ENCODE measurements at regions not wholly inside any gene's neighbourhood (a gene's known extent, or its start where the extent isn't known, plus 50 kb on each side); places are given as distances from the start of the nearest gene placed in this dataset.

DNA sequence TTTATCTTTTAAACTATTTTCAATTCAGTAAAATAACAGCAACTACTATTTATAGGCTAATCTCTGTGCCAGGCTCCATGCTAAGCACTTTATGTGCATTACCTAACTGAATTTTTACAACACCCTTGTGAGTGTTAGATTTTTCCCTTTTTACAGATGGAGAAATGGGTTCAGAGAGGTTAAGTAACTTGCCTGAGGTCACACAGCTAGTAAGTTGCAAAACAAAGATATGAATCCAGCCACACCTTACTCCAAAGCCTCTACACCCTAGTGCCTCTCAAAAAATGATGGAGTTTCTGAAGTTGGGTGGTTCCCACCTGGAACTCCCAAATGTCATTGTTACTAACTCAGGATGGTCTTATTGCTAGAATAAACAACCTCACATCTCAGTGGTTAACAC lies 60.8 kb downstream of the RHOB start:
- TF ChIP-seq, protein P1, sequence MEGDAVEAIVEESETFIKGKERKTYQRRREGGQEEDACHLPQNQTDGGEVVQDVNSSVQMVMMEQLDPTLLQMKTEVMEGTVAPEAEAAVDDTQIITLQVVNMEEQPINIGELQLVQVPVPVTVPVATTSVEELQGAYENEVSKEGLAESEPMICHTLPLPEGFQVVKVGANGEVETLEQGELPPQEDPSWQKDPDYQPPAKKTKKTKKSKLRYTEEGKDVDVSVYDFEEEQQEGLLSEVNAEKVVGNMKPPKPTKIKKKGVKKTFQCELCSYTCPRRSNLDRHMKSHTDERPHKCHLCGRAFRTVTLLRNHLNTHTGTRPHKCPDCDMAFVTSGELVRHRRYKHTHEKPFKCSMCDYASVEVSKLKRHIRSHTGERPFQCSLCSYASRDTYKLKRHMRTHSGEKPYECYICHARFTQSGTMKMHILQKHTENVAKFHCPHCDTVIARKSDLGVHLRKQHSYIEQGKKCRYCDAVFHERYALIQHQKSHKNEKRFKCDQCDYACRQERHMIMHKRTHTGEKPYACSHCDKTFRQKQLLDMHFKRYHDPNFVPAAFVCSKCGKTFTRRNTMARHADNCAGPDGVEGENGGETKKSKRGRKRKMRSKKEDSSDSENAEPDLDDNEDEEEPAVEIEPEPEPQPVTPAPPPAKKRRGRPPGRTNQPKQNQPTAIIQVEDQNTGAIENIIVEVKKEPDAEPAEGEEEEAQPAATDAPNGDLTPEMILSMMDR (IDR thresholded peaks at IDR 0.05; ENCODE audit: insufficient read depth, low read depth, low read length), result no peak
- Histone ChIP-seq H3K36me3 (ENCODE audit: control insufficient read depth, insufficient read depth, low read length) (no peaks in the 10 kb centered on the region), H3K4me3 (ENCODE audit: low read depth, low read length) (no peak overlapping the region), H3K27me3 (ENCODE audit: control insufficient read depth, insufficient read depth, low read length) (no peaks in the 10 kb centered on the region)
- ChIA-PET POLR2A (interaction anchor here (0.6 kb wide), 1 partner anchor 64 kb away, joined by 3 read pairs; no protein-coding TSS in a partner anchor), CTCF (interaction anchor here (0.8 kb wide), 1 partner anchor 142 kb away, joined by 3 read pairs; no protein-coding TSS in a partner anchor)
- DNase-seq (ENCODE audit: low read depth), result no peak

DNA sequence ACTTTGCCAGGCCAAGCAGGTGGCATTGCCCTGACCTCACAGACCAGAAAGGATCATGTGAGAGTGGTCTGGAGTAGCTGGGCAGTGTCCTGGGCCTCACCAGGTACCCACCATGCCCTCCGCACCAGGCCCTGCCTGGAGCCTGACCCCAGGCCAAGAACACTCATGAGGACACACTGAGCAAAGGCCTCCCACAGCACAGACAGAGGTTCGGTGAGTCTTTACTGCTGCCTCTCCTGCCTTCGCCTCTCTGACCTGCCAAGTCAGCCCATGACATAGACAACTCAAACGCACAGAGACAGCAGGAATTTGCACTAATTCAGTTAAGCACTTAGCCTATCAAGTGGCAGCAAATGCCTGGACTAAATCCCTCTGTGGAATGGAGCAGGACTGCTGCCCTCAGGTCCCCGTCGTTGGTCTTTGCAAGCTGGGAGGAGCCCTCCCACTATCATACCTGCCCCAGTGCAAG lies 62.5 kb downstream of the RHOB start:
- TF ChIP-seq, protein P1 (IDR thresholded peaks at IDR 0.05; ENCODE audit: insufficient read depth, low read depth, low read length), result no peak
- POLR2A ChIA-PET, result interaction anchor here (0.6 kb wide), 1 partner anchor 27 kb away, joined by 3 read pairs; no protein-coding TSS in a partner anchor
- Histone ChIP-seq H3K36me3 (ENCODE audit: control insufficient read depth, insufficient read depth, low read length) (no peaks in the 10 kb centered on the region), H3K4me3 (ENCODE audit: low read depth, low read length) (no peak overlapping the region), H3K27me3 (ENCODE audit: control insufficient read depth, insufficient read depth, low read length) (no peaks in the 10 kb centered on the region)
- no peak for DNase-seq (ENCODE audit: low read depth)
- CTCF ChIA-PET, result interaction anchor here (0.6 to 1.0 kb wide), 2 partner anchors 15 to 130 kb away, joined by 3 read pairs; no protein-coding TSS in a partner anchor

DNA sequence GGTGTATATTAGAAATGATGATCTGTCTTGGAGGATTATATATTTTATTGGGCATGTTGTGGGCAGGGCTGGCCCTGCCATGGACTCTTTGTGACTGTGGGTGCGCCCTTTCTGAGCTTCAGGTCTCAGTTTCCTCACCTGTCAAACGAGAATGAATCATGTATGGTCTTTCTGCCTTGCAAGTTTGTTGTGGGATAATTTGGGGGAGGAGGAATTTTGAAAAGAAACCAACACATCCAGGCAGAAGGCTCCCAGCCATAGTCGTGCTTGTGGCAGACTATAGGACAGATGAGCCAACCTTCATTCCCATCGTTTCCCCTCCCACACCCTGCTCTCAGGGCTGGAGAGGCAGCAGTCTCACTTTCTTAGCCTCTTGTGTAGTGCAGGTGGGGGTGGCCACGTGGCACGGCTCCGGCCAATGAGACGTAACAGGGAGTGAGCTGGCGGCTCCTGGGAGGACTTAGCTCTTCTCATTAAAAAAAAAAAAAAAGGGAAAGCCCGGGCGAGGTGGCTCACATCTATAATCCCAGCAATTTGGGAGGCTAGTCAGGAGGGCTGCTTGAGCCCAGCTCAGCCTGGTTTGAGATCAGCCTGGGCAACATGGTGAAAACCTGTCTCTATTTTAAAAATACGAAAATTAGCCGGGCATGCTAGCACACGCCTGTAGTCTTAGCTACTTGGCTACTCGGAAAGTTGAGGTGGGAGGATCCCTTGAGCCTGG lies 63.1 kb downstream of the RHOB start:
- H3K27me3 ChIP-seq (ENCODE audit: control insufficient read depth, insufficient read depth, low read length), result no peaks in the 10 kb centered on the region
- no peaks in the 10 kb centered on the region for H3K36me3 ChIP-seq (ENCODE audit: control insufficient read depth, insufficient read depth, low read length)
- H3K4me3 ChIP-seq (ENCODE audit: low read depth, low read length), result no peak overlapping the region
- TF ChIP-seq, protein P1 (IDR thresholded peaks at IDR 0.05; ENCODE audit: insufficient read depth, low read depth, low read length), result no peak
- no peak for DNase-seq (ENCODE audit: low read depth)
- ChIA-PET CTCF (interaction anchor here (0.6 to 1.0 kb wide), 6 partner anchors 10 to 132 kb away, joined by 3 read pairs; no protein-coding TSS in a partner anchor), POLR2A (interaction anchor here (0.6 kb wide), 1 partner anchor 28 kb away, joined by 3 read pairs; no protein-coding TSS in a partner anchor)

DNA sequence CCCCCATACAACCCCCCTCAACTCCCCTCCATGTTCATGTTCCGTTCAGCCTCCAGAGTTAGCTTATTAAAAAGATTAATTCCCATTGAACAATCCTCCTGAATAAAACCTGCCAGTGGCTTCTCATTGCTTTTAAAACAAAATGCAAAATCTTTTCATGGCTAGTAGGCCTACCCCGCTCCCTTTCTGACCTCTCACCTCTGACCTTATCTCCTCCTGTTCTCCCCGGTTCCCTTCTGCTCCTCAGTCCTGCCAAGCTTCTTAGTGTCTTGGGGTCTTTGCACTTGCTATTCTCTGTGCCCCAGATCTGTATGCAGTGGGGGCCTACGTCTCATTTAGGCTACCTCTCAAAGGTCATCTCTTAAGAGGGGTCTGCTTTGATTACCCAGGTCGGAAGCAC lies 64.3 kb downstream of the RHOB start:
- POLR2A ChIA-PET, result no interaction called here
- TF ChIP-seq, protein P1 (IDR thresholded peaks at IDR 0.05; ENCODE audit: insufficient read depth, low read depth, low read length), result no peak
- Histone ChIP-seq H3K4me3 (ENCODE audit: low read depth, low read length) (no peak overlapping the region), H3K27me3 (ENCODE audit: control insufficient read depth, insufficient read depth, low read length) (no peaks in the 10 kb centered on the region), H3K36me3 (ENCODE audit: control insufficient read depth, insufficient read depth, low read length) (no peaks in the 10 kb centered on the region)
- CTCF ChIA-PET, result interaction anchor here (1.0 kb wide), 1 partner anchor 12 kb away, joined by 3 read pairs; no protein-coding TSS in a partner anchor
- no peak for DNase-seq (ENCODE audit: low read depth)

DNA sequence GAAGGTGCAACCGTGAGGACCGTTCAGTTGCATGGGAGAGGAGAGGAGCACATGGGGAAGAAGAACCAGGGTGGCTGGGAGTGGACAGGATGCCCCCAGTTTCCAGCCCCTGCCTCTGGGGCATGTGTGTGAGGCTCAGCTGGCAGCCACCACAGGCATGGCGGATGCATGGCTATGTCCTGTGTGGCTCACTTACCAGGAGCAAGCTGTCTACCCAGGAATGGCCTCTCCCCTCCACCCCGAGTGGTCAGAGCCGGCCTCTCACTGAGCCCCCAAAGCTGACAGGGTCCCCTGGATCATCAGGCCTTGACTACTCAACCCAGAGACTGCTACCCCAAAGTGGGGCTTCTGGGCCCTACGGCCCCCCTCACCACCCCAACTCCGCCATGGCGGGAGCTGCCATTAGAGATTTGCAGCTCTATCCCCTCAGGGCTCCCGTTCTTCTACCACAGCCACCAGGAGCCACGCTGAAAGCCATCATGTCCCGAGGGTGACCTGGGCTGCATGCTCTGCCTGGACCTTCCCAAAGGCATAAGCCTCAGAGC lies 65.3 kb downstream of the RHOB start:
- TF ChIP-seq, protein P1 (IDR thresholded peaks at IDR 0.05; ENCODE audit: insufficient read depth, low read depth, low read length), result no peak
- POLR2A ChIA-PET, result no interaction called here
- CTCF ChIA-PET, result interaction anchor here (0.8 to 1.0 kb wide), 2 partner anchors 9 to 88 kb away, joined by 3 read pairs; no protein-coding TSS in a partner anchor
- Histone ChIP-seq H3K4me3 (ENCODE audit: low read depth, low read length) (no peak overlapping the region), H3K27me3 (ENCODE audit: control insufficient read depth, insufficient read depth, low read length) (no peaks in the 10 kb centered on the region), H3K36me3 (ENCODE audit: control insufficient read depth, insufficient read depth, low read length) (no peaks in the 10 kb centered on the region)
- DNase-seq (ENCODE audit: low read depth), result no peak
